ENCODE measurements at regions not wholly inside any gene's neighbourhood (a gene's known extent, or its start where the extent isn't known, plus 50 kb on each side); places are given as distances from the start of the nearest gene placed in this dataset.

DNA sequence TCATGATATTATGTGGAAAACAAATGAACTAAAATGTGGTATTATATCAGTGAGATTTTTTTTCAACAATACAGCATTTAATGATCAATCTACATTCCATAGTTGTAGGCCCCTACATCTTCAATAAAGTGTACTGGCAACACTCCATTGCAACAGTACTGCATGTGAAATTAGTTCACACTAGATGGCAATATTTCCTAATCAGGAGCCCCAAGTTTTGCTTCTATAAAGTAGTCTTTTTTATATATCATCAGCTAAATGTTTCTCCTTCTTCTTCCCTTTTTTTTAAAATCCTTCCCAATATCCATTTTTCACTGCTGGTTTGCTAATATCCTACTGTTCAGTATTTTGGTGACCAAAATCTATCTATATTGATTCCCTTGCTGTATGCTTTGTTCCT is 528.3 kb upstream of the ATXN8OS start:
- peak; percentile 41 for TF ChIP-seq CTCF (conservative IDR thresholded peaks at IDR 0.05; ENCODE audit: low read depth, low read length)
- TF ChIP-seq EZH2phosphoT487 (IDR thresholded peaks at IDR 0.05; ENCODE audit: borderline replicate concordance, low read length) = no peak

Measured in PC-3 (cell line).